Upper lobe of right lung (tissue), 1 donor: ENCODE measurements at regions not wholly inside any gene's neighbourhood (a gene's known extent, or its start where the extent isn't known, plus 50 kb on each side); places are given as distances from the start of the nearest gene placed in this dataset.
"Not testable (repeated sequence)": the region's sequence is repeated elsewhere in the genome, so short reads cannot be mapped to it uniquely, and the experiment has no call there.

Source experiments
- ATAC-seq: fragments of 200-7000 bp; cut with Tn5 transposase; one replicate; pipeline ENCODE4 v1.9.1; 2020; ENCODE audit warnings: mild to moderate bottlenecking, moderate library complexity
- DNase-seq: peaks from one replicate; pipeline ENCODE4 v3.0.0-alpha.2; 2020
- H3K27ac ChIP-seq: fragments of 200-600 bp; one replicate; pipeline ENCODE4 v1.8.0; 2022
- H3K27me3 ChIP-seq: fragments of 200-600 bp; one replicate; pipeline ENCODE4 v1.8.0; 2022; ENCODE audit warnings: mild to moderate bottlenecking
- H3K36me3 ChIP-seq: fragments of 200-600 bp; one replicate; pipeline ENCODE4 v1.8.0; 2022
- H3K4me1 ChIP-seq: fragments of 200-600 bp; one replicate; pipeline ENCODE4 v1.8.0; 2022
- H3K4me3 ChIP-seq: fragments of 200-600 bp; one replicate; pipeline ENCODE4 v1.8.0; 2022; ENCODE audit warnings: mild to moderate bottlenecking
- H3K9me3 ChIP-seq: fragments of 200-600 bp; one replicate; pipeline ENCODE4 v1.8.0; 2022
- intact Hi-C: fragments of 100-400 bp; cut with DNase I; formaldehyde crosslinking; loops from one replicate; pipeline ENCODE4 v1.11.0; 2022
- TF ChIP-seq, protein P1 (sequence below): fragments of 200-600 bp; IDR thresholded peaks from one replicate; pipeline ENCODE4 v1.8.0; 2022; ENCODE audit warnings: antibody characterized with exemption
- donor health status: DM: no; HTN: yes; CAD: no; lungs with severe emphysema.

DNA sequence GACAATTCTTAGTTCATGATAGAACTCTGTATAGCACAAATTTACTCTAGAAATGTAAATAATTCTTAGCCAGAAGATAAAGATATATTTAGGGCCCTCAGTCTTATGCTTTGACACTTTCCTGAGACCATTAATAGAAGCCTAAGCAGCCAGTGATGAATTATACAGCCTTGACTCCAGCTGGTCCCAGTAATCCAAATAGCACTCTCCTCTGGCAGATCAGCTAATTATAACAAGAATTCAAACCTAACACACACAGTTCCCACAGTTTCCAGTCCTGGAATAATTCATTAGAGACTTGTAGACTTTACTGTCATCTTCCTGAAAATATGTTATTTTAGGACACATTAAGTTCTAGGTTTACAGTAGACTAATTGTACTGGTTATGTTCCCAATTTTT lies 50.4 kb downstream of the SHOC1 start:
- Histone ChIP-seq H3K27ac (no peak overlapping the region), H3K27me3 (no peaks in the 10 kb centered on the region), H3K4me1 (no peaks in the 10 kb centered on the region), H3K9me3 (no peaks in the 10 kb centered on the region), H3K4me3 (no peak overlapping the region), H3K36me3 (no peaks in the 10 kb centered on the region)
- intact Hi-C loops = no loop called here
- DNase-seq (no peak), ATAC-seq (no peak)
- TF ChIP-seq, protein P1, sequence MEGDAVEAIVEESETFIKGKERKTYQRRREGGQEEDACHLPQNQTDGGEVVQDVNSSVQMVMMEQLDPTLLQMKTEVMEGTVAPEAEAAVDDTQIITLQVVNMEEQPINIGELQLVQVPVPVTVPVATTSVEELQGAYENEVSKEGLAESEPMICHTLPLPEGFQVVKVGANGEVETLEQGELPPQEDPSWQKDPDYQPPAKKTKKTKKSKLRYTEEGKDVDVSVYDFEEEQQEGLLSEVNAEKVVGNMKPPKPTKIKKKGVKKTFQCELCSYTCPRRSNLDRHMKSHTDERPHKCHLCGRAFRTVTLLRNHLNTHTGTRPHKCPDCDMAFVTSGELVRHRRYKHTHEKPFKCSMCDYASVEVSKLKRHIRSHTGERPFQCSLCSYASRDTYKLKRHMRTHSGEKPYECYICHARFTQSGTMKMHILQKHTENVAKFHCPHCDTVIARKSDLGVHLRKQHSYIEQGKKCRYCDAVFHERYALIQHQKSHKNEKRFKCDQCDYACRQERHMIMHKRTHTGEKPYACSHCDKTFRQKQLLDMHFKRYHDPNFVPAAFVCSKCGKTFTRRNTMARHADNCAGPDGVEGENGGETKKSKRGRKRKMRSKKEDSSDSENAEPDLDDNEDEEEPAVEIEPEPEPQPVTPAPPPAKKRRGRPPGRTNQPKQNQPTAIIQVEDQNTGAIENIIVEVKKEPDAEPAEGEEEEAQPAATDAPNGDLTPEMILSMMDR = no peak

DNA sequence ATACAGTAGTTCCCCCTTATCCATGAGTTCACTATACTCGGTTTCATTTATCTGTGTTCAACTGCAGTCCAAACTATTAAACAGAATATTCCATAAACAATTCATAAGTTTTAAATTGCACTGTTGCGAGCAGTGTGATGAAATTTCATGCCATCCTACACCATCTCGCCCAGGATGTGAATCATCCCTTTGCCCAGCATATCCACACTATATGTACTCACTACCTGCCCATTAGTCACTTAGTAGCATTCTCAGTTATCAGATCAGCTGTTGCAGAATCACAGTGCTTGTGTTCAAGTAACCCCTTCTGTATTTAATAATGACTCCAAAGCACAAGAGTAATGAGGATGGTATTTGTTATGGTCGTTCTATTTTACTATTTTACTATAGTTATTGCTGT lies 51.5 kb downstream of the SHOC1 start:
- Histone ChIP-seq H3K9me3 (no peaks in the 10 kb centered on the region), H3K4me1 (no peaks in the 10 kb centered on the region), H3K27ac (no peak overlapping the region), H3K27me3 (no peaks in the 10 kb centered on the region), H3K36me3 (no peaks in the 10 kb centered on the region), H3K4me3 (no peak overlapping the region)
- intact Hi-C loops = no loop called here
- DNase-seq (no peak), ATAC-seq (no peak)
- TF ChIP-seq, protein P1 = no peak

DNA sequence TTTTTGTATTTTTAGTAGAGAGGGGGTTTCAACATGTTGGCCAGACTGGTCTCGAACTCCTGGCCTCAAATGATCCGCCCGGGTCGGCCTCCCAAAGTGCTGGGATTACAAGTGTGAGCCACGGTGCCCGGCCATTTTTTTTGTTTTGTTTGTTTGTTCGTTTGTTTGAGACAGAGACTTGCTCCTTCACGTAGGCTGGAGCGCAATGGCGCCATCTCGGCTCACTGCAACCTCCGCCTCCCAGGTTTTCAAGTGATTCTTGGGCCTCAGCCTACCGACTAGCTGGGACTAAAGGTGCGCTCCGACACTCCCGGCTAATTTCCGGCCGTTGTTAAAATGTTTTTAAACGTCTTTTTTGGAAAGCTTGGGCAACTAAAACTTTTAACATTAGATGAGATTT lies 54.0 kb downstream of the SHOC1 start:
- TF ChIP-seq, protein P1 = no peak

DNA sequence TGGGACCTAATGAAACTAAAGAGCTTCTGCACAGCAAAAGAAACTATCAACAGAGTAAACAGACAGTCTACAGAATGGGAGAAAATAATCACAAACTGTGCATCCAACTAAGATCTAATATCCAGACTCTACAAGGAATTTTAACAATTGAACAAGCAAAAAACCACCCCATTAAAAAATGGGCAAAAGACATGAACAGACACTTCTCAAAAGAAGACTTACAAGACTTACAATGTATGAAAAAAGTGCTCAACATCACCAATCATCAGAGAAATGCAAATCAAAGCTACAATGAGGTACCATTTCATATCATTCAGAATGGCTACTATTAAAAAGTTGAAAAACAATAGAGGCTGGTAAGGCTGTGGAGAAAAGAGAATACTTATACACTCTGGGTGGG lies 58.0 kb downstream of the SHOC1 start:
- DNase-seq = no peak
- no peak overlapping the region for H3K4me3 ChIP-seq
- no peak overlapping the region for H3K27ac ChIP-seq
- TF ChIP-seq, protein P1 = no peak
- H3K36me3 ChIP-seq = no peaks in the 10 kb centered on the region
- no peaks in the 10 kb centered on the region for H3K27me3 ChIP-seq
- H3K9me3 ChIP-seq = no peaks in the 10 kb centered on the region
- no peak for ATAC-seq
- H3K4me1 ChIP-seq = no peaks in the 10 kb centered on the region
- intact Hi-C loops = no loop called here

More for the DNA sequence above, 54.0 kb downstream of the SHOC1 start:
- Histone ChIP-seq H3K4me3 (no peak overlapping the region), H3K9me3 (no peaks in the 10 kb centered on the region), H3K36me3 (no peaks in the 10 kb centered on the region), H3K27me3 (no peaks in the 10 kb centered on the region), H3K27ac (no peak overlapping the region), H3K4me1 (no peaks in the 10 kb centered on the region)
- intact Hi-C loops = no loop called here
- no peak for ATAC-seq
- DNase-seq = no peak

DNA sequence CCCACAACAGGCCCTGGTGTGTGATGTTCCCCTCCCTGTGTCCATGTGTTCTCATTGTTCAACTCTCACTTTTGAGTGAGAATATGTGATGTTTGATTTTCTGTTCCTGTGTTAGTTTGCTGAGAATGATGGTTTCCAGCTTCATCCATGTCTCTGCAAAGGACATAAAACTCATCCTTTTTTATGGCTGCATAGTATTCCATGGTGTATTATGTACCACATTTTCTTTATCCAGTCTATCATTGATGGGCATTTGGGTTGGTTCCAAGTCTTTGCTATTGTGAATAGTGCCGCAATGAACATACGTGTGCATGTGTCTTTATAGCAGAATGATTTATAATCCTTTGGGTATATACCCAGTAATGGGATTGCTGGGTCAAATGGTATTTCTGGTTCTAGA lies 59.4 kb downstream of the SHOC1 start:
- DNase-seq, H3K27ac ChIP-seq, H3K4me3 ChIP-seq, intact Hi-C loops, H3K9me3 ChIP-seq, ATAC-seq, H3K27me3 ChIP-seq, H3K36me3 ChIP-seq, H3K4me1 ChIP-seq: not testable (repeated sequence)

DNA sequence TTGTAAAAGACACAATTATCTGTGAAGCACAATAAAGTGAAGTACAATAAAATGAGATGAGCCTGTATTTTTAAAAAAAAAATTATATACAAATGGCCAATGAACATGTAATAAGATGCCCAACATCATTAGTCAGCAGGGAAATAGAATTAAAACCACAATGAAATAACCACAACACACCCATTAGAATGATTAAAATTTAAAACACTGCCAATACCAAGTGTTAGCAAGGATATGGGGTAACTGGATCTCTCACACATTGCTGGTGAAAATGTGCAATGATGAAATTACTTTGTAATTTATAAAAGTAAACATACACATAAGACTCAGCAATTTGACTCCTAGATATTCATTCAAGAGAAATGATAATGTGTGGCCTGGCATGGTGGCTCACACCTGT lies 62.8 kb downstream of the SHOC1 start:
- ATAC-seq = no peak
- intact Hi-C loops = no loop called here
- DNase-seq = no peak
- no peaks in the 10 kb centered on the region for H3K4me1 ChIP-seq
- TF ChIP-seq, protein P1 = no peak
- H3K27me3 ChIP-seq = no peaks in the 10 kb centered on the region
- H3K27ac ChIP-seq = no peak overlapping the region
- no peaks in the 10 kb centered on the region for H3K36me3 ChIP-seq
- H3K4me3 ChIP-seq = no peak overlapping the region
- no peaks in the 10 kb centered on the region for H3K9me3 ChIP-seq
